ENCODE measurements at regions not wholly inside any gene's neighbourhood (a gene's known extent, or its start where the extent isn't known, plus 50 kb on each side); places are given as distances from the start of the nearest gene placed in this dataset.

DNA sequence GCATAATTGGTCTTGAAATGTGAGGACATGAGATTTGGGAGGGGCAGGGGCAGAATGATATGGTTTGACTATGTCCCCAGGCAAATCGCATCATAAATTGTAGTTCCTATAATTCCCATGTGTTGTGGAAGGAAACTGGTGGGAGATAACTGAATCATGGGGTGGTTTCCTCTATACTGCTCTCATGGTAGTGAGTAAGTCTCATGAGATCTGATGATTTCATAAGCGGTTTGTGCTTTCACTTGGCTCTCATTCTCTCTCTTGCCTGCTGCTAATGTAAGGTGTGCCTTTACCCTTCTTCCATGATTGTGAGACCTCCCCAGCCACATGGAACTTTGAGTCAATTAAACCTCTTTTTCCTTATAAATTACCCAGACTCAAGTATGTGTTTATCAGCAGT, 2595.9 kb downstream of the PCDH7 start:
- TF ChIP-seq, protein P1, sequence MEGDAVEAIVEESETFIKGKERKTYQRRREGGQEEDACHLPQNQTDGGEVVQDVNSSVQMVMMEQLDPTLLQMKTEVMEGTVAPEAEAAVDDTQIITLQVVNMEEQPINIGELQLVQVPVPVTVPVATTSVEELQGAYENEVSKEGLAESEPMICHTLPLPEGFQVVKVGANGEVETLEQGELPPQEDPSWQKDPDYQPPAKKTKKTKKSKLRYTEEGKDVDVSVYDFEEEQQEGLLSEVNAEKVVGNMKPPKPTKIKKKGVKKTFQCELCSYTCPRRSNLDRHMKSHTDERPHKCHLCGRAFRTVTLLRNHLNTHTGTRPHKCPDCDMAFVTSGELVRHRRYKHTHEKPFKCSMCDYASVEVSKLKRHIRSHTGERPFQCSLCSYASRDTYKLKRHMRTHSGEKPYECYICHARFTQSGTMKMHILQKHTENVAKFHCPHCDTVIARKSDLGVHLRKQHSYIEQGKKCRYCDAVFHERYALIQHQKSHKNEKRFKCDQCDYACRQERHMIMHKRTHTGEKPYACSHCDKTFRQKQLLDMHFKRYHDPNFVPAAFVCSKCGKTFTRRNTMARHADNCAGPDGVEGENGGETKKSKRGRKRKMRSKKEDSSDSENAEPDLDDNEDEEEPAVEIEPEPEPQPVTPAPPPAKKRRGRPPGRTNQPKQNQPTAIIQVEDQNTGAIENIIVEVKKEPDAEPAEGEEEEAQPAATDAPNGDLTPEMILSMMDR (IDR thresholded peaks at IDR 0.05), result no peak
- TF ChIP-seq POLR2AphosphoS5 (IDR thresholded peaks at IDR 0.05), result no peak
